Activated T-helper 1 cell treated with Interleukin-2 at 50 U/mL for 16 hours (primary cell): ENCODE measurements at regions not wholly inside any gene's neighbourhood (a gene's known extent, or its start where the extent isn't known, plus 50 kb on each side); places are given as distances from the start of the nearest gene placed in this dataset.

Experiments
- DNase-seq: peaks from one replicate; pipeline ENCODE4 v3.0.0-alpha.2; 2020; ENCODE audit warnings: low read depth

DNA sequence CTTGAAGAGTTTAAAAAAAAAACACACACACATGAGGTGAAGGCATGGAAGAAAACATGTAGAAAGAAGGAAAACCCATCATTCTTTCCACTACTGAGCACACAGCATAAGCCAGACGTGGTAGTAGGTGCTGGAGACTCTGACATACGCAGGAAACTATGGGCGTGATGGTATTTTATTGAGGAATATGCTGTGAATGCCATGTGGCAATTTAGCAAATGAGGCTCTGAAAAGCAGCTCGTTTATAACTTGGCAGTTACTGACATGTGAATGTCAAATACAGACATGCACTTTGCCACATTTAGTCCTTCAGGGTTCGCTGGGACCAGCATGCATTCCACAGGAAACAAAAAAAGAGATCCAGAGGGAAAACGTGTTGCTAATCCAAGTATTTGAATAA is 74.3 kb upstream of the IFNAR2 start:
- DNase-seq: no peak

DNA sequence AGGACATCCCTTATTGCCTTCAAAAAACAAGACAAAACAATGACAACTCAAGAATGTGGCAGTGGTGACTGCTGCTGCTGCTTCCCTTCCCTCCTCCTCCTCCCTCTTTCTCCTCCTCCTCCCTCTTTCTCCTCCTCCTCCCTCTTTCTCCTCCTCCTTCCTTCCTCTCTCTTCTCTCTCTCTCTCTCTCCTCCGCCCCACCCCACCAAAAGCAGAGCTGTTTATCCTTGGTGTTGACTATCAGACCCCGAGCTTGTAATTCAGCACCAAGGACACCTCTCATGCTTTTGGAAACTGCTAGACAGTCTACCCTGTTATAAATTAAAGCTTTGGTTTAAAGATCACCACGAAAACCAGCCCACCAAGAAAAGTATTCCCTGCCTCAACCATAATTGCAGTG is 72.4 kb upstream of the IFNAR2 start:
- DNase-seq: no peak

DNA sequence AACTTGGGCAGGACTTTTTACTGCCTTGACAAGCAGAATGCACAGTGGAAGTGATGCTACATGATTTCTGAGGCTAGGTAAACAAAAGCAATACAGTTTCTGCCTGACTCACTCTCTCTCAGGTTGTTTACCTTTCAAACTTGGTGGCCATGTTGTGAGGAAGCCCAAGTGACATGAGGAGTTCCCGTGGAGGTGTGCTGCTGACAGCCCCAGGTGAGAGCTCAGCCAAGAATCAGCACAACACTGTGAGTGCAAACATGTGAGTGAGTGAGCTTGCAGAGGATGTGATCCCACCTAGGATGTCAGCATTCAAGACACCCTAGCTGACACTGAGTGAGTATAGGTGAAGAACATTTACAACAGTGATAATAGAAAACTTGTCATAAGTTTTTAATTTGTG is 71.1 kb upstream of the IFNAR2 start:
- DNase-seq: no peak

DNA sequence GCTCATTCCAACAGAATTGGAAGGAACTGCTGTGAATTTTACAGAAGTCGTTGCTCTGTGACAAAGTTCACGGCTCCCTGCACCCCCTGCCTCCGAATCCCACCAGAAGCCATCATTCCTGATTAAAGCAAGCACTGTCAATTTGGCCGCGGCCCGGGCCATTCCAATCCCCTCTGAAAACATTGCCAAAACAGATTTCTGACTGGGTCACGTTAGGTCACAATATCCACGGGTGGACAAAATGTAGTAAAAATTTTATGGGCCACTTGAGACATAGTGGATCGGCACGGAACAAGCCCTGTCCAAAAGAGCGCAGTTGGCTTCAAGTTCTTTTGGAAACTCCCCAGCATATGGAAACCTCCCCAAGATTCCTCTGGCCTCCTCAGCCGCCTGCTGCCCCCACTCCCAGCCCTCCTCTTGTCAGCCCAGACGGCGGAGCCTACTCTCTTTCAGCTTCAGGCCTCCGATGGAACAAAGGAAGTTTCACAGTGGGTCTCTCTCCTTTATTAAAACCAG is 67.2 kb upstream of the IFNAR2 start:
- no peak for DNase-seq

DNA sequence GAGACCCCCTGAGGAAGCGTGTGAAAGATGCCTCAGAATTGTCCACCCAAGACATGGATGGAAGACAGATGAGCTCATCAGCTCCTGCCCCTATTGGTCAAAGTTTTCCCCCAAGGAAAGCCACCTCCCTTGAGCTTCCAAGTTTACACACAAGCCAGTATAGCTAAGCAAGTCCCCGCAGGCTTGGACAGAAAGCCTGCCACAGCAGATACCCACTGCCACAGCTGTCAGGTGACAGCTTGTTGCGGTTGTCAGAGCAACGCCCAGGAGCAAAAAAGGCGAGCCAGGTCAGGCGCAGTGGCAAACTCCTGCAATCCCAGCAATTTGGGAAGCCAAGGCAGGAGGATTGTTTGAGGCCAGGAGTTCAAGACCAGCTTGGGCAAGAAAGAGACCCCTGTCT is 60.9 kb upstream of the IFNAR2 start:
- DNase-seq: no peak

DNA sequence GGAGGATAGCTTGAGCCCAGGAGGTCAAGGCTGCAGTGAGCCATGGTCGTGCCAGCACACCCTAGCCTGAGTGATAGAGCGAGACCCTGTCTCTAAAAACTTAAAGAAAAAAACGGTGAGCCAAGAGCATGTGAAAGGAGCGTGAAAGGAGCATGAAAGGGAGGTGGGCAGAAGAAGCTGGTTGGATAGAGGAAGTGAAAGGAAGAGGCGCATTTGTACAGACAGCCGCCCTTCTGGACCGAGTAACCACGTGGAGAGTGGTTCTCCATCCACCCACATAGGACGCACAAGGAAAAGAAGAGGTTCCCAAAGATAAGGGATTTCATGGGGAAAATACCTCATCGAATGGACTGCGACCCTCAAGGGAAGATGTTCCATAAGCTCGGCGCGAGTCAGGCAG is 60.4 kb upstream of the IFNAR2 start:
- DNase-seq: no peak

DNA sequence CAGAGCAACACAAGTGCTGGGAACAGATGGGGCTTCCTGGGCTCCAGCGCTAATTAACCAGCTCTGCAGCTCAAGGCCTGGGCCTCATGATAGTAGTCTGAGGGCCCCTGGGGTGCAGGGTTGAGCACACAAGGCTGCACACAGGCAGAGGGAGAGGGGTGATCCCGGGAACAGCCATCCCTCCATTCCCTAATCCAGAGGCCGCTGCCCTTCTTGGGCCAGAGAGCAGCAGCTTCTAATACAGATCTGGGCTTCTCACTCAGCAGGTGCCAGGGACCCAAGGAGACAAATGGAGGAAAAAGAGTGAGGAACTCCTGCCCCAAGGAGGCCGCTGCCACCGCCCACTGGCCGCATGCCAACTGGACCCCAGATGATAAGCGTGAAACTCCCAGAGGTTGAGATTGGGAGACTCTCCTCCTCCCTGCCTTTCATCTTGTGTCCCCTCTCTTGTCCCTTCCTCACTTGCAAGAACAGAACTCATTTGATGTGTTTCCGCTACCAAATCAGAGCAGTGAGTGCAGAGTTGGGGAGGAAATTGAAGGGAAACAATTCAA is 58.0 kb upstream of the IFNAR2 start:
- no peak for DNase-seq

DNA sequence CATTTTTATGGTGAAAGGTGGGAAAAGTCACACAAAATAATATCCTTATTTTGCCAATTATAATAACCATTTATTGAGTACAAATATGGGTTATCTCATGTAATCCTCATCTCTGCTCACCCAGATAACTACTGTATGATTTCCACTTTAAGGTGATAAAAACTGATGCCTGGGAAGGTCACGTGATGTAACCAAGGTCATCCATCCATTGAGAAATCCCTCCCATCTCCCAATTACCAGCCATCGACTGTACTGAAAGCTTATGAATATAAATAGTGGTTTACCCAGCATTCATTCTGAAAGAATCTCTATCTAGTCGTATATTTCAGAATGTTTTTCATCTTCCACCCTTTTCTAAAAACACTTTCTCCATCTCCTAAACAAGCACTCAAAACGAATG is 55.0 kb upstream of the IFNAR2 start:
- no peak for DNase-seq
